PFSK-1 (cell line): ENCODE measurements at regions not wholly inside any gene's neighbourhood (a gene's known extent, or its start where the extent isn't known, plus 50 kb on each side); places are given as distances from the start of the nearest gene placed in this dataset.

Experiments
- FOXP2 ChIP-seq: optimal IDR thresholded peaks from 2 replicates; pipeline ENCODE3; 2011; ENCODE audit warnings: borderline replicate concordance, control low read depth, inconsistent platforms; ENCODE audit not compliant: insufficient read depth; ENCODE audit errors: extremely low read length, extremely low read depth
- POLR2AphosphoS5 ChIP-seq: IDR thresholded peaks from 2 replicates; pipeline ENCODE4 v1.6.1; 2012; ENCODE audit warnings: low read depth, mild to moderate bottlenecking, control low read depth, low read length, moderate library complexity
- TAF1 ChIP-seq: IDR thresholded peaks from 2 replicates; pipeline ENCODE4 v1.6.1; 2012; ENCODE audit warnings: low read length, control low read depth, borderline replicate concordance; ENCODE audit not compliant: insufficient read depth
- TF ChIP-seq, protein P1 (sequence below), 2 experiments: IDR thresholded peaks; 2 replicates each; pipeline versions ENCODE4 v1.6.1 to v1.8.0; 2011 to 2012; ENCODE audit warnings: low read depth in 2 of 2, low read length in 2 of 2, control low read depth in 1 of 2, inconsistent platforms in 1 of 2, mild to moderate bottlenecking in 1 of 2, moderate library complexity in 1 of 2; ENCODE audit not compliant: insufficient read depth in 1 of 2

DNA sequence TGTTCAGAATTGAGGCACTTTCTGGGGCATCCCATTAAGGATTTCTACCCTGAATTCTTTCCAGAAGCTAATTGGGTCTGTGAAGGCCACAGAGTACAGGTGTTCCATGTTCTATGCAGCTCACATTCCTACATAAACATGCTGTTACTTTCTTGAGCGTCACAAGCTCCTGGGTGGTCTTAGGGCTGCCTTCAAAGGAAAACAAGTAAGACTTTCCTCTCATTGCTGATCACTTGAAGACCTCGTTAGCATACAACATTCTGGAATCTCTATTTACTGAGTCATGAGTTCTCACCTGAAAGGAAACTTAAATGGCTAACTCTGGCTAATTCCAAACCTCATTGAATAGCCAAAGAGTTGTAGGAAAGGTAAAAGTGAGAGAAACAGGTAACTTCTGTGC is 63.0 kb upstream of the HMGA2 start:
- TF ChIP-seq, protein P1, sequence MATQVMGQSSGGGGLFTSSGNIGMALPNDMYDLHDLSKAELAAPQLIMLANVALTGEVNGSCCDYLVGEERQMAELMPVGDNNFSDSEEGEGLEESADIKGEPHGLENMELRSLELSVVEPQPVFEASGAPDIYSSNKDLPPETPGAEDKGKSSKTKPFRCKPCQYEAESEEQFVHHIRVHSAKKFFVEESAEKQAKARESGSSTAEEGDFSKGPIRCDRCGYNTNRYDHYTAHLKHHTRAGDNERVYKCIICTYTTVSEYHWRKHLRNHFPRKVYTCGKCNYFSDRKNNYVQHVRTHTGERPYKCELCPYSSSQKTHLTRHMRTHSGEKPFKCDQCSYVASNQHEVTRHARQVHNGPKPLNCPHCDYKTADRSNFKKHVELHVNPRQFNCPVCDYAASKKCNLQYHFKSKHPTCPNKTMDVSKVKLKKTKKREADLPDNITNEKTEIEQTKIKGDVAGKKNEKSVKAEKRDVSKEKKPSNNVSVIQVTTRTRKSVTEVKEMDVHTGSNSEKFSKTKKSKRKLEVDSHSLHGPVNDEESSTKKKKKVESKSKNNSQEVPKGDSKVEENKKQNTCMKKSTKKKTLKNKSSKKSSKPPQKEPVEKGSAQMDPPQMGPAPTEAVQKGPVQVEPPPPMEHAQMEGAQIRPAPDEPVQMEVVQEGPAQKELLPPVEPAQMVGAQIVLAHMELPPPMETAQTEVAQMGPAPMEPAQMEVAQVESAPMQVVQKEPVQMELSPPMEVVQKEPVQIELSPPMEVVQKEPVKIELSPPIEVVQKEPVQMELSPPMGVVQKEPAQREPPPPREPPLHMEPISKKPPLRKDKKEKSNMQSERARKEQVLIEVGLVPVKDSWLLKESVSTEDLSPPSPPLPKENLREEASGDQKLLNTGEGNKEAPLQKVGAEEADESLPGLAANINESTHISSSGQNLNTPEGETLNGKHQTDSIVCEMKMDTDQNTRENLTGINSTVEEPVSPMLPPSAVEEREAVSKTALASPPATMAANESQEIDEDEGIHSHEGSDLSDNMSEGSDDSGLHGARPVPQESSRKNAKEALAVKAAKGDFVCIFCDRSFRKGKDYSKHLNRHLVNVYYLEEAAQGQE (IDR thresholded peaks at IDR 0.05; ENCODE audit: insufficient read depth in 1 of 2, low read depth in 2 of 2, low read length in 2 of 2) = no peak
- TF ChIP-seq POLR2AphosphoS5 (no peak), TAF1 (no peak), FOXP2 (no peak)
